Osteocyte (in vitro differentiated cells): ENCODE measurements at regions not wholly inside any gene's neighbourhood (a gene's known extent, or its start where the extent isn't known, plus 50 kb on each side); places are given as distances from the start of the nearest gene placed in this dataset.

Source experiments
- DNase-seq: peaks from one replicate; pipeline ENCODE4 v3.0.0; 2021; ENCODE audit warnings: mixed read lengths; ENCODE audit not compliant: unreplicated experiment; ENCODE audit errors: extremely low spot score
- H3K27ac Mint-ChIP-seq: one replicate; pipeline ENCODE4 v1.8.0; 2021; ENCODE audit warnings: mild to moderate bottlenecking, mixed read lengths; ENCODE audit not compliant: unreplicated experiment
- H3K27me3 Mint-ChIP-seq: one replicate; pipeline ENCODE4 v1.8.0; 2021; ENCODE audit warnings: mixed read lengths; ENCODE audit not compliant: unreplicated experiment
- H3K36me3 Mint-ChIP-seq: one replicate; pipeline ENCODE4 v1.8.0; 2021; ENCODE audit warnings: mixed read lengths; ENCODE audit not compliant: unreplicated experiment
- H3K4me1 Mint-ChIP-seq: one replicate; pipeline ENCODE4 v1.8.0; 2021; ENCODE audit warnings: mixed read lengths; ENCODE audit not compliant: unreplicated experiment
- H3K4me3 Mint-ChIP-seq: one replicate; pipeline ENCODE4 v1.8.0; 2021; ENCODE audit warnings: mild to moderate bottlenecking, moderate library complexity, mixed read lengths; ENCODE audit not compliant: unreplicated experiment
- H3K9me3 Mint-ChIP-seq: one replicate; pipeline ENCODE4 v1.8.0; 2021; ENCODE audit warnings: mixed read lengths; ENCODE audit not compliant: unreplicated experiment
- CTCF ChIP-seq: fragments of 200-600 bp; sonication (generic); IDR thresholded peaks from 2 replicates; pipeline ENCODE4 v1.5.0; 2021; ENCODE audit warnings: antibody characterized with exemption, mild to moderate bottlenecking, moderate library complexity

- Mint-ChIP-seq H3K9me3 (peaks cover 33% of the 10 kb centered on the region), H3K27ac (no peak overlapping the region), H3K27me3 (no peaks in the 10 kb centered on the region), H3K36me3 (peaks cover 2% of the 10 kb centered on the region), H3K4me3 (no peak overlapping the region), H3K4me1 (no peaks in the 10 kb centered on the region)
- no peak for TF ChIP-seq CTCF
- DNase-seq, result peak; percentile 68
Observed at GRCh38 chr1:4557949-4558348, 96.5 kb upstream of the AJAP1 start.

GRCh38 chr1:4561205-4561604, 93.2 kb upstream of the AJAP1 start:
- H3K27ac Mint-ChIP-seq, result no peak overlapping the region
- H3K36me3 Mint-ChIP-seq, result peaks cover 2% of the 10 kb centered on the region
- H3K27me3 Mint-ChIP-seq, result no peaks in the 10 kb centered on the region
- TF ChIP-seq CTCF, result no peak
- no peaks in the 10 kb centered on the region for H3K4me1 Mint-ChIP-seq
- peak; percentile 77 for DNase-seq
- H3K4me3 Mint-ChIP-seq, result no peak overlapping the region
- H3K9me3 Mint-ChIP-seq, result peaks cover 36% of the 10 kb centered on the region

GRCh38 chr1:4562321-4562720, 92.1 kb upstream of the AJAP1 start:
- Mint-ChIP-seq H3K27me3 (no peaks in the 10 kb centered on the region), H3K27ac (no peak overlapping the region), H3K4me3 (no peak overlapping the region), H3K36me3 (peaks cover 2% of the 10 kb centered on the region), H3K9me3 (peaks cover 46% of the 10 kb centered on the region), H3K4me1 (no peaks in the 10 kb centered on the region)
- no peak for TF ChIP-seq CTCF
- DNase-seq, result no peak

GRCh38 chr1:4563586-4563985, 90.8 kb upstream of the AJAP1 start:
- Mint-ChIP-seq H3K27me3 (no peaks in the 10 kb centered on the region), H3K9me3 (peaks cover 53% of the 10 kb centered on the region), H3K36me3 (no peaks in the 10 kb centered on the region), H3K27ac (no peak overlapping the region), H3K4me3 (no peak overlapping the region), H3K4me1 (no peaks in the 10 kb centered on the region)
- DNase-seq, result no peak
- no peak for TF ChIP-seq CTCF

- H3K4me3 Mint-ChIP-seq, result no peak overlapping the region
- no peak for TF ChIP-seq CTCF
- no peaks in the 10 kb centered on the region for H3K4me1 Mint-ChIP-seq
- H3K27ac Mint-ChIP-seq, result no peak overlapping the region
- no peak for DNase-seq
- no peaks in the 10 kb centered on the region for H3K36me3 Mint-ChIP-seq
- H3K27me3 Mint-ChIP-seq, result no peaks in the 10 kb centered on the region
- H3K9me3 Mint-ChIP-seq, result peaks cover 52% of the 10 kb centered on the region
Observed at GRCh38 chr1:4564051-4564450, 90.4 kb upstream of the AJAP1 start.
